Neural progenitor cell (in vitro differentiated cells): ENCODE measurements at regions not wholly inside any gene's neighbourhood (a gene's known extent, or its start where the extent isn't known, plus 50 kb on each side); places are given as distances from the start of the nearest gene placed in this dataset.

ENCODE experiments used
- CTCF ChIP-seq: fragments of 200-600 bp; sonication (generic); IDR thresholded peaks from 2 replicates; pipeline ENCODE4 v1.5.1; 2017; ENCODE audit warnings: antibody characterized with exemption, mild to moderate bottlenecking
- EZH2phosphoT487 ChIP-seq: fragments of 200-600 bp; sonication (generic); IDR thresholded peaks from 2 replicates; pipeline ENCODE4 v1.6.1; 2017; ENCODE audit warnings: antibody characterized with exemption

- TF ChIP-seq CTCF (no peak), EZH2phosphoT487 (no peak)
These were observed 73.5 kb upstream of the VIPR2 start for GRCh38 chr7:159218170-159218569.
